H1 (cell line): ENCODE measurements at regions not wholly inside any gene's neighbourhood (a gene's known extent, or its start where the extent isn't known, plus 50 kb on each side); places are given as distances from the start of the nearest gene placed in this dataset.

Source experiments
- CTCF ChIA-PET: fragments of 300-600 bp; sonication (Branson Sonifier 250); formaldehyde crosslinking; loops from one replicate; lab custom pipeline; 2021; ENCODE audit not compliant: partially characterized antibody; lab: Charles Lee
- POLR2A ChIA-PET: fragments of 300-600 bp; sonication (Branson Sonifier 250); formaldehyde crosslinking; loops from one replicate; lab custom pipeline; 2021; ENCODE audit warnings: inconsistent platforms; ENCODE audit not compliant: partially characterized antibody; lab: Charles Lee
- DNase-seq, 2 experiments: peaks; one replicate each; pipeline versions ENCODE4 v3.0.0 to v3.0.0-alpha.2; 2010 to 2022; ENCODE audit warnings: low spot score in 2 of 2, low read depth in 1 of 2, mixed read lengths in 1 of 2
- FAIRE-seq: peaks from 2 replicates; lab custom pipeline; 2011; peaks lifted over from hg19 to GRCh38; lab: Jason Lieb, UNC
- H2AFZ ChIP-seq: 2 replicates; pipeline ENCODE4 v1.8.1; 2012; ENCODE audit warnings: low read length, inconsistent platforms
- H2AK5ac ChIP-seq: 2 replicates; pipeline ENCODE4 v1.6.1; 2013; ENCODE audit warnings: low read depth, low read length
- H2BK120ac ChIP-seq: replicated peaks from 2 replicates; pipeline ENCODE3; 2013; ENCODE audit warnings: low read depth, low read length, inconsistent platforms
- H2BK12ac ChIP-seq: 2 replicates; pipeline ENCODE4 v1.6.1; 2013; ENCODE audit warnings: low read depth, low read length
- H2BK15ac ChIP-seq: 2 replicates; pipeline ENCODE4 v1.6.1; 2013; ENCODE audit warnings: low read length
- H2BK20ac ChIP-seq: 2 replicates; pipeline ENCODE4 v1.6.1; 2013; ENCODE audit warnings: low read length
- H2BK5ac ChIP-seq: 2 replicates; pipeline ENCODE4 v1.6.1; 2013; ENCODE audit warnings: low read depth, low read length
- H3K14ac ChIP-seq: 2 replicates; pipeline ENCODE4 v1.6.1; 2013; ENCODE audit warnings: inconsistent platforms; ENCODE audit not compliant: insufficient read length
- H3K18ac ChIP-seq: 2 replicates; pipeline ENCODE4 v1.6.1; 2013; ENCODE audit warnings: low read length; ENCODE audit errors: extremely low read depth
- H3K23ac ChIP-seq: 2 replicates; pipeline ENCODE4 v1.6.1; 2013; ENCODE audit warnings: inconsistent platforms; ENCODE audit not compliant: insufficient read length
- H3K23me2 ChIP-seq: 2 replicates; pipeline ENCODE4 v1.6.1; 2013; ENCODE audit warnings: low read depth, low read length
- H3K27ac ChIP-seq: 2 replicates; pipeline ENCODE4 v1.6.1; 2011; ENCODE audit warnings: low read depth, low read length, inconsistent platforms
- H3K27me3 ChIP-seq, 4 experiments: replicated peaks in 1 of 4; 1 replicate in 1 of 4; 2 replicates in 3 of 4; pipeline versions ENCODE4 v1.6.1 to v1.8.1; 2011 to 2013; ENCODE audit warnings: low read length in 3 of 4, mild to moderate bottlenecking in 3 of 4, inconsistent platforms in 2 of 4, mixed read lengths in 2 of 4, moderate library complexity in 1 of 4; ENCODE audit not compliant: control insufficient read depth in 3 of 4, insufficient read depth in 3 of 4; ENCODE audit errors: extremely low read depth in 1 of 4
- H3K36me3 ChIP-seq, 4 experiments: 2 replicates each; pipeline versions ENCODE4 v1.6.1 to v1.8.1; 2011 to 2013; ENCODE audit warnings: mild to moderate bottlenecking in 4 of 4, low read length in 3 of 4, moderate library complexity in 2 of 4, control low read depth in 1 of 4, inconsistent platforms in 1 of 4; ENCODE audit not compliant: insufficient read depth in 4 of 4, control insufficient read depth in 2 of 4
- H3K4ac ChIP-seq: replicated peaks from 2 replicates; pipeline ENCODE3; 2013; ENCODE audit warnings: low read length, low read depth, mixed read lengths, inconsistent platforms; ENCODE audit not compliant: insufficient read length
- H3K4me1 ChIP-seq, 4 experiments: replicated peaks in 1 of 4; 1 replicate in 1 of 4; 2 replicates in 3 of 4; pipeline versions ENCODE4 v1.6.1 to v1.8.1; 2011 to 2013; ENCODE audit warnings: low read length in 3 of 4, inconsistent platforms in 2 of 4, mixed read lengths in 1 of 4; ENCODE audit not compliant: insufficient read depth in 4 of 4, control insufficient read depth in 3 of 4
- H3K4me2 ChIP-seq, 2 experiments: 2 replicates each; pipeline versions ENCODE4 v1.6.1 to v1.8.1; 2011 to 2013; ENCODE audit warnings: low read depth in 2 of 2, low read length in 2 of 2, control low read depth in 1 of 2, inconsistent platforms in 1 of 2, mild to moderate bottlenecking in 1 of 2; ENCODE audit not compliant: insufficient read depth in 1 of 2
- H3K4me3 ChIP-seq, 4 experiments: fragments of 200-600, 300-600 bp in 1 of 4; sonication (generic), shearing (Covaris generic), sonication (Bioruptor Twin) in 1 of 4; 2 replicates each; pipeline versions ENCODE4 v1.5.1 to v1.8.1; 2011 to 2016; ENCODE audit warnings: low read length in 4 of 4, low read depth in 3 of 4, control low read depth in 2 of 4, inconsistent platforms in 2 of 4, mild to moderate bottlenecking in 2 of 4, mixed read lengths in 1 of 4, moderate library complexity in 1 of 4; ENCODE audit not compliant: insufficient read depth in 2 of 4; ENCODE audit errors: extremely low read depth in 1 of 4
- H3K56ac ChIP-seq: replicated peaks from 2 replicates; pipeline ENCODE3; 2013; ENCODE audit warnings: low read depth, mild to moderate bottlenecking, mixed read lengths, low read length, inconsistent platforms; ENCODE audit not compliant: insufficient read length
- H3K79me1 ChIP-seq: 2 replicates; pipeline ENCODE4 v1.6.1; 2013; ENCODE audit warnings: low read depth, low read length, control low read depth
- H3K79me2 ChIP-seq, 2 experiments: 2 replicates each; pipeline versions ENCODE4 v1.6.1 to v1.8.1; 2012 to 2013; ENCODE audit warnings: low read length in 2 of 2, mild to moderate bottlenecking in 2 of 2, inconsistent platforms in 1 of 2; ENCODE audit not compliant: insufficient read depth in 2 of 2, control insufficient read depth in 1 of 2
- H3K9ac ChIP-seq, 4 experiments: replicated peaks in 1 of 4; 1 replicate in 1 of 4; 2 replicates in 3 of 4; pipeline versions ENCODE4 v1.6.1 to v1.8.1; 2011 to 2013; ENCODE audit warnings: low read depth in 3 of 4, low read length in 3 of 4, control low read depth in 2 of 4, mild to moderate bottlenecking in 2 of 4, moderate library complexity in 2 of 4, inconsistent platforms in 1 of 4; ENCODE audit errors: extremely low read depth in 1 of 4
- H3K9me3 ChIP-seq, 2 experiments: 2 replicates each; pipeline versions ENCODE4 v1.6.1 to v1.8.1; 2012 to 2013; ENCODE audit warnings: mild to moderate bottlenecking in 2 of 2, moderate library complexity in 2 of 2, control low read depth in 1 of 2, inconsistent platforms in 1 of 2, low read depth in 1 of 2, low read length in 1 of 2, mixed read lengths in 1 of 2; ENCODE audit not compliant: insufficient read depth in 2 of 2
- H4K20me1 ChIP-seq, 2 experiments: replicated peaks in 1 of 2; 2 replicates each; pipeline versions ENCODE3 to v1.8.1; 2011 to 2013; ENCODE audit warnings: inconsistent platforms in 2 of 2, low read length in 2 of 2, mild to moderate bottlenecking in 1 of 2; ENCODE audit not compliant: insufficient read depth in 2 of 2, control insufficient read depth in 1 of 2
- H4K5ac ChIP-seq: 2 replicates; pipeline ENCODE4 v1.6.1; 2013; ENCODE audit warnings: low read length, low read depth, mixed read lengths, inconsistent platforms; ENCODE audit not compliant: insufficient read length
- H4K8ac ChIP-seq: 2 replicates; pipeline ENCODE4 v1.8.0; 2013; ENCODE audit warnings: mild to moderate bottlenecking, moderate library complexity, low read length, inconsistent platforms; ENCODE audit not compliant: insufficient read depth; ENCODE audit errors: extremely low read depth
- H4K91ac ChIP-seq: replicated peaks from 2 replicates; pipeline ENCODE3; 2013; ENCODE audit warnings: low read length, mixed read lengths, inconsistent platforms; ENCODE audit not compliant: insufficient read length
- ASH2L ChIP-seq: fragments of 200-600, 300-600 bp; sonication (generic); IDR thresholded peaks from one replicate; pipeline ENCODE4 v1.7.1; 2017; ENCODE audit warnings: low read length
- BACH1 ChIP-seq: IDR thresholded peaks from 2 replicates; pipeline ENCODE4 v1.6.1; 2012; ENCODE audit warnings: low read length, improper control_type of control experiment
- CBX8 ChIP-seq: fragments of 300-800, 300-1000 bp; sonication (generic); IDR thresholded peaks from 2 replicates; pipeline ENCODE4 v1.7.1; 2016; ENCODE audit warnings: low read depth, low read length, borderline replicate concordance
- CHD1 ChIP-seq: IDR thresholded peaks from 2 replicates; pipeline ENCODE4 v1.6.1; 2012; ENCODE audit warnings: low read depth, low read length, improper control_type of control experiment
- CHD2 ChIP-seq: IDR thresholded peaks from 2 replicates; pipeline ENCODE4 v1.6.1; 2012; ENCODE audit warnings: low read length, improper control_type of control experiment
- KDM1A ChIP-seq: fragments of 200-600, 300-600 bp; sonication (generic); IDR thresholded peaks from 2 replicates; pipeline ENCODE4 v1.7.1; 2016; ENCODE audit warnings: mild to moderate bottlenecking, low read length, borderline replicate concordance
- MAX ChIP-seq: IDR thresholded peaks from 2 replicates; pipeline ENCODE4 v1.6.1; 2012; ENCODE audit warnings: inconsistent platforms
- POLR2AphosphoS5 ChIP-seq: IDR thresholded peaks from 2 replicates; pipeline ENCODE4 v1.6.1; 2011; ENCODE audit warnings: low read depth, low read length
- POU5F1 ChIP-seq: IDR thresholded peaks from 2 replicates; pipeline ENCODE4 v1.6.1; 2011; ENCODE audit warnings: low read depth, mild to moderate bottlenecking, low read length, moderate library complexity
- RAD21 ChIP-seq, 2 experiments: IDR thresholded peaks in 1 of 2; conservative IDR thresholded peaks in 1 of 2; 2 replicates each; pipeline ENCODE4 v1.6.1; 2011; ENCODE audit warnings: low read depth in 2 of 2, low read length in 2 of 2, improper control_type of control experiment in 1 of 2, inconsistent platforms in 1 of 2, mild to moderate bottlenecking in 1 of 2, moderate library complexity in 1 of 2
- RNF2 ChIP-seq: fragments of 200-900, 300-1000 bp; sonication (generic); IDR thresholded peaks from 2 replicates; pipeline ENCODE4 v1.7.1; 2016; ENCODE audit warnings: borderline replicate concordance, low read depth, mild to moderate bottlenecking, antibody characterized with exemption, low read length; ENCODE audit not compliant: poor library complexity, severe bottlenecking; ENCODE audit errors: missing control alignments
- SIRT6 ChIP-seq: IDR thresholded peaks from one replicate; pipeline ENCODE4 v1.7.1; 2012; ENCODE audit warnings: low read length, inconsistent platforms
- SP4 ChIP-seq: IDR thresholded peaks from 2 replicates; pipeline ENCODE4 v1.6.1; 2012; ENCODE audit warnings: low read length, inconsistent platforms
- TEAD4 ChIP-seq: IDR thresholded peaks from 2 replicates; pipeline ENCODE4 v1.6.1; 2012; ENCODE audit warnings: low read depth, low read length, inconsistent platforms, mixed read lengths
- ZNF274 ChIP-seq: IDR thresholded peaks from 2 replicates; pipeline ENCODE4 v1.7.0; 2012; ENCODE audit warnings: low read length, borderline replicate concordance; ENCODE audit errors: extremely low read depth
- WGBS, 2 experiments: shearing (Covaris generic) in 1 of 2; methylation state at CpG; one replicate each; pipeline versions ENCODE4 v1.1.6 to v1.1.7; 2013 to 2015; ENCODE audit warnings: low lambda C conversion rate in 2 of 2, mixed read lengths in 2 of 2, inconsistent platforms in 1 of 2, low coverage in 1 of 2, missing lambda C conversion rate in 1 of 2; ENCODE audit not compliant: insufficient replicate concordance in 2 of 2, insufficient coverage in 1 of 2, insufficient read length in 1 of 2; ENCODE audit errors: extremely low coverage in 1 of 2, missing lambda C conversion rate in 1 of 2; 5-methylcytosine and 5-hydroxymethylcytosine counted together

GRCh38 chr1:29801561-29801973, 565.2 kb downstream of the PTPRU start:
- H2BK5ac ChIP-seq = no peak overlapping the region
- no peak overlapping the region for H3K14ac ChIP-seq
- no peaks in the 10 kb centered on the region for H4K20me1 ChIP-seq
- POLR2A ChIA-PET = no interaction called here
- H3K79me2 ChIP-seq = no peaks in the 10 kb centered on the region
- DNase-seq (no peak), FAIRE-seq (no peak)
- no peak overlapping the region for H3K4ac ChIP-seq
- no peak overlapping the region for H2BK15ac ChIP-seq
- no peak overlapping the region for H2BK120ac ChIP-seq
- TF ChIP-seq ASH2L (no peak), CHD2 (no peak), POLR2AphosphoS5 (no peak), POU5F1 (no peak), CHD1 (no peak), SP4 (no peak), ZNF274 (no peak), KDM1A (no peak), BACH1 (no peak), CBX8 (no peak), SIRT6 (no peak), TEAD4 (no peak), RAD21 (IDR thresholded peaks at IDR 0.05 in 1 of 2, conservative IDR thresholded peaks at IDR 0.05 in 1 of 2; ENCODE audit: low read depth in 2 of 2, low read length in 2 of 2) (no peak), RNF2 (no peak), MAX (no peak)
- no peak overlapping the region for H3K4me3 ChIP-seq
- H4K91ac ChIP-seq = no peak overlapping the region
- H3K4me1 ChIP-seq = peaks cover 0 to 3% (median 0%) of the 10 kb centered on the region in 4 experiments; a peak in 1 of 7 replicates
- no peak overlapping the region for H2BK12ac ChIP-seq
- H4K8ac ChIP-seq = no peak overlapping the region
- H3K9ac ChIP-seq = no peak overlapping the region
- H3K36me3 ChIP-seq = no peaks in the 10 kb centered on the region
- H3K79me1 ChIP-seq = no peaks in the 10 kb centered on the region
- CTCF ChIA-PET = no interaction called here
- H2AK5ac ChIP-seq = no peak overlapping the region
- no peak overlapping the region for H3K18ac ChIP-seq
- no peaks in the 10 kb centered on the region for H3K23me2 ChIP-seq
- H3K56ac ChIP-seq = no peak overlapping the region
- H3K27ac ChIP-seq = no peak overlapping the region
- no peak overlapping the region for H3K23ac ChIP-seq
- no peak overlapping the region; the same call in 1 of the 2 replicates for H2AFZ ChIP-seq
- no peak overlapping the region for H4K5ac ChIP-seq
- H3K27me3 ChIP-seq = no peaks in the 10 kb centered on the region
- 78% methylated on average over 8 of the region's 8 CpGs; no CpG with 5 or more reads in 1 of the 2 experiments for WGBS, 2 experiments
- H3K4me2 ChIP-seq = no peak overlapping the region
- no peaks in the 10 kb centered on the region for H3K9me3 ChIP-seq
- H2BK20ac ChIP-seq = no peak overlapping the region
